ENCODE measurements at regions not wholly inside any gene's neighbourhood (a gene's known extent, or its start where the extent isn't known, plus 50 kb on each side); places are given as distances from the start of the nearest gene placed in this dataset.

- peaks cover 32% of the 10 kb centered on the region for H3K4me1 ChIP-seq (ENCODE audit: control insufficient read depth, insufficient read depth, low read length)
- peak overlapping the region; percentile 22 for H3K4me3 ChIP-seq (ENCODE audit: low read length)
- no peaks in the 10 kb centered on the region for H3K36me3 ChIP-seq (ENCODE audit: control insufficient read depth, insufficient read depth, low read length, severe bottlenecking)
- peak overlapping the region; percentile 54 for H3K9ac ChIP-seq (ENCODE audit: low read length)
- H3K27me3 ChIP-seq (replicated peaks; ENCODE audit: control insufficient read depth, insufficient read depth, low read length): no peaks in the 10 kb centered on the region
- H3K9me3 ChIP-seq (ENCODE audit: control insufficient read depth, low read length): no peaks in the 10 kb centered on the region
- DNase-seq (ENCODE audit: low read depth): peak; percentile 92
Observed at GRCh38 chr2:238596571-238597551, 170.1 kb downstream of the ASB1 start.

GRCh38 chr2:238597638-238598528 is 171.2 kb downstream of the ASB1 start:
- Histone ChIP-seq H3K27me3 (replicated peaks; ENCODE audit: control insufficient read depth, insufficient read depth, low read length) (no peaks in the 10 kb centered on the region), H3K9me3 (ENCODE audit: control insufficient read depth, low read length) (no peaks in the 10 kb centered on the region), H3K4me3 (ENCODE audit: low read length) (no peak overlapping the region), H3K9ac (ENCODE audit: low read length) (peak overlapping the region; percentile 54), H3K36me3 (ENCODE audit: control insufficient read depth, insufficient read depth, low read length, severe bottlenecking) (no peaks in the 10 kb centered on the region), H3K4me1 (ENCODE audit: control insufficient read depth, insufficient read depth, low read length) (peaks cover 42% of the 10 kb centered on the region)
- DNase-seq (ENCODE audit: low read depth): no peak

DNA sequence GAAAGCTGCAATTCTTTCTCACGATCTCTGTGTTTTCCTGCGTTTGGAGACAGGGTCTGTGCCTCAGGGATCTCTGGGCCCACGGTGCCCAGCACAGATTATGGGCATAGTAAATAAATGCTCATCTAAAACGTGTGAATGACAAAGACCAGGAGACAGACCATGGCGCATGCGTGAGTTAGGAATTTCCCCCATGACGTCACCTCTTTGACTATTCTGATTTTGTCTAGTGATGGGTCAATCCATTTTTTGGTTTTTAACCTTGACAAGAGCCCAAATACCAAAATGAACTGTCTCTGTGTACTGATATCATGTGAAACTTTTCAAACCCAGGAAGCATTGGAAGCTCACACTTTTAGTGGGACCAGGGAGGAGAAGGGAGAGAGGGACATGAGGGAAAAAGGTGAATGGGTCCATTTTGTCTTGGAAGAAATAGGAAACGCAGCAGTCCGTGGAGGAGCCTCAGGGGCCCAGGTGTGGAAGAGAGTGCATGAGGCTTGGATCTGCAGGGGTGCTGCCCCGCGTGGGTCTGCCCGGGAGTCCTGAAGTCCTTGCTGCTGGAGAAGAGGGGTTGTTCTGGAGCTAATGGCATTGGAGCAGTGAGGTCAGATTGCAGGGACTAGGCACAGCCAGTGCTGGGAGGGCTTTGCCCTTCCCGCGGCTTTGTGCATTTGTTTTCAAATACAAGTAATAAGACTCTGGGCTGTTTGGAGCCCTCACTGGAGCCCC is 172.2 kb downstream of the ASB1 start:
- Histone ChIP-seq H3K4me3 (ENCODE audit: low read length) (no peak overlapping the region), H3K27me3 (replicated peaks; ENCODE audit: control insufficient read depth, insufficient read depth, low read length) (no peaks in the 10 kb centered on the region), H3K9ac (ENCODE audit: low read length) (no peak overlapping the region), H3K4me1 (ENCODE audit: control insufficient read depth, insufficient read depth, low read length) (peaks cover 42% of the 10 kb centered on the region), H3K9me3 (ENCODE audit: control insufficient read depth, low read length) (peaks cover 10% of the 10 kb centered on the region), H3K36me3 (ENCODE audit: control insufficient read depth, insufficient read depth, low read length, severe bottlenecking) (no peaks in the 10 kb centered on the region)
- no peak for DNase-seq (ENCODE audit: low read depth)

GRCh38 chr2:238599549-238600505 is 173.1 kb downstream of the ASB1 start:
- no peak for DNase-seq (ENCODE audit: low read depth)
- Histone ChIP-seq H3K27me3 (replicated peaks; ENCODE audit: control insufficient read depth, insufficient read depth, low read length) (no peaks in the 10 kb centered on the region), H3K9ac (ENCODE audit: low read length) (no peak overlapping the region), H3K9me3 (ENCODE audit: control insufficient read depth, low read length) (peaks cover 13% of the 10 kb centered on the region), H3K4me3 (ENCODE audit: low read length) (no peak overlapping the region), H3K4me1 (ENCODE audit: control insufficient read depth, insufficient read depth, low read length) (peaks cover 42% of the 10 kb centered on the region), H3K36me3 (ENCODE audit: control insufficient read depth, insufficient read depth, low read length, severe bottlenecking) (no peaks in the 10 kb centered on the region)

GRCh38 chr2:238600506-238601432 is 174.0 kb downstream of the ASB1 start:
- Histone ChIP-seq H3K9ac (ENCODE audit: low read length) (peak overlapping the region; percentile 47), H3K4me3 (ENCODE audit: low read length) (peak overlapping the region; percentile 28), H3K27me3 (replicated peaks; ENCODE audit: control insufficient read depth, insufficient read depth, low read length) (no peaks in the 10 kb centered on the region), H3K36me3 (ENCODE audit: control insufficient read depth, insufficient read depth, low read length, severe bottlenecking) (no peaks in the 10 kb centered on the region), H3K4me1 (ENCODE audit: control insufficient read depth, insufficient read depth, low read length) (peaks cover 42% of the 10 kb centered on the region), H3K9me3 (ENCODE audit: control insufficient read depth, low read length) (peaks cover 13% of the 10 kb centered on the region)
- DNase-seq (ENCODE audit: low read depth): no peak

DNA sequence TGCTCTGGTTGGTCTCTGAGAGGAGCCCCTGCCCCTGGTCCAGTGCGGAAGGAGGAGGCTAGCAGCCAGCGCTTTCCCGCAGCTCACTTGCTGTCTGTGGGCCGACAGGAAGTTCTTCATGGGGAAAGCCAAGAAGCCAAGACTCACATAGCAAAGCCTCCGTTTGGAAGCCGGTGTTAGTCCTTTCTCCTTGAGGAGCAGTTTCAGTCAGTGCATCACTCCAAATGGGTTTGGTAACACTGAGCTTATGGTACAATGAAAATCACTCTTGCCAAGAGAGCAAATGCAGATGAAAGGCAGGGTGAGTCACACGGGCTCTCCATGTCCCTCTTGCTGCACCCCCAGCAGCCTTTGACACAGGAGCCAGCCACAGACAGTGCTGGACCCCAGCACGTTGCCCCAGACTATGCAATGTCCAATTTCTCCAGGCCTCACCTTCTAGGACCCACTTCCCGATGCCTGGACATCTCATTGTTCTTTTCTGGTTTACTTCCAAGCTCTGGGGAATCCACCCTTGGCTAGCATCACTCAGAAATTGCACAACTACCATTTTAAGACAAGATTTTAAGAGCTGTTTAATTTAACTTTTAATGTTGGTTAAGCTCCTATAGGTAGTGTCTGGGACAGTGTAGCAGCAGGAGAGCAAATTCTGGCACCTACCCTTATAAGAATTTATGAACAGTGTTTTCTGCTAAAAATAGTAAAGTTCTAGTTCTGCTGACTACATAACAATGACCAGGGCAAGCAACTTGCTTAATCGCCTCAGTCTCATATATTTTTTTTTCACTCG is 174.9 kb downstream of the ASB1 start:
- Histone ChIP-seq H3K27me3 (replicated peaks; ENCODE audit: control insufficient read depth, insufficient read depth, low read length) (no peaks in the 10 kb centered on the region), H3K36me3 (ENCODE audit: control insufficient read depth, insufficient read depth, low read length, severe bottlenecking) (no peaks in the 10 kb centered on the region), H3K9me3 (ENCODE audit: control insufficient read depth, low read length) (peaks cover 13% of the 10 kb centered on the region), H3K4me3 (ENCODE audit: low read length) (peak overlapping the region; percentile 28), H3K4me1 (ENCODE audit: control insufficient read depth, insufficient read depth, low read length) (peaks cover 38% of the 10 kb centered on the region), H3K9ac (ENCODE audit: low read length) (peak overlapping the region; percentile 47)
- peak; percentile 75 for DNase-seq (ENCODE audit: low read depth)

GRCh38 chr2:238602223-238602960 is 175.7 kb downstream of the ASB1 start:
- H3K9ac ChIP-seq (ENCODE audit: low read length): peak overlapping the region; percentile 47
- H3K27me3 ChIP-seq (replicated peaks; ENCODE audit: control insufficient read depth, insufficient read depth, low read length): no peaks in the 10 kb centered on the region
- DNase-seq (ENCODE audit: low read depth): no peak

GRCh38 chr2:238603596-238603995 is 176.9 kb downstream of the ASB1 start:
- Histone ChIP-seq H3K4me3 (ENCODE audit: low read length) (no peak overlapping the region), H3K27me3 (replicated peaks; ENCODE audit: control insufficient read depth, insufficient read depth, low read length) (no peaks in the 10 kb centered on the region), H3K36me3 (ENCODE audit: control insufficient read depth, insufficient read depth, low read length, severe bottlenecking) (no peaks in the 10 kb centered on the region), H3K4me1 (ENCODE audit: control insufficient read depth, insufficient read depth, low read length) (peaks cover 22% of the 10 kb centered on the region), H3K9ac (ENCODE audit: low read length) (no peak overlapping the region), H3K9me3 (ENCODE audit: control insufficient read depth, low read length) (peaks cover 24% of the 10 kb centered on the region)
- no peak for DNase-seq (ENCODE audit: low read depth)

More at GRCh38 chr2:238602223-238602960, 175.7 kb downstream of the ASB1 start:
- Histone ChIP-seq H3K4me3 (ENCODE audit: low read length) (peak overlapping the region; percentile 28), H3K4me1 (ENCODE audit: control insufficient read depth, insufficient read depth, low read length) (peaks cover 31% of the 10 kb centered on the region), H3K36me3 (ENCODE audit: control insufficient read depth, insufficient read depth, low read length, severe bottlenecking) (no peaks in the 10 kb centered on the region), H3K9me3 (ENCODE audit: control insufficient read depth, low read length) (peaks cover 13% of the 10 kb centered on the region)

Data from adipocyte (in vitro differentiated cells).